ENCODE measurements at regions not wholly inside any gene's neighbourhood (a gene's known extent, or its start where the extent isn't known, plus 50 kb on each side); places are given as distances from the start of the nearest gene placed in this dataset.

- Histone ChIP-seq H3K9me1 (replicated peaks; ENCODE audit: control insufficient read depth, extremely low read depth, insufficient read depth, low read length) (no peaks in the 10 kb centered on the region), H2AFZ (ENCODE audit: low read depth, low read length) (no peak overlapping the region), H3K27me3 (ENCODE audit: control insufficient read depth in 2 of 2, insufficient read depth in 2 of 2, low read length in 2 of 2) (no peaks in the 10 kb centered on the region), H3K9ac (replicated peaks; ENCODE audit: extremely low read depth, insufficient read depth, low read length) (no peak overlapping the region), H3K79me2 (ENCODE audit: control insufficient read depth, insufficient read depth, low read length) (no peaks in the 10 kb centered on the region), H3K4me1 (ENCODE audit: control insufficient read depth, extremely low read depth, insufficient read depth, low read length) (no peaks in the 10 kb centered on the region), H3K4me3 (replicated peaks in 1 of 3; ENCODE audit: insufficient read depth in 1 of 3, low read depth in 1 of 3, low read length in 3 of 3) (no peak overlapping the region), H3K36me3 (ENCODE audit: control insufficient read depth in 2 of 2, extremely low read depth in 1 of 2, insufficient read depth in 2 of 2, low read length in 2 of 2) (no peaks in the 10 kb centered on the region), H4K20me1 (replicated peaks; ENCODE audit: control insufficient read depth, extremely low read depth, insufficient read depth, low read length) (no peaks in the 10 kb centered on the region), H3K27ac (ENCODE audit: insufficient read depth, low read depth, low read length) (no peak overlapping the region), H3K9me3 (replicated peaks; ENCODE audit: control insufficient read depth, insufficient read depth, low read length) (no peaks in the 10 kb centered on the region), H3K4me2 (ENCODE audit: insufficient read depth, low read length) (no peak overlapping the region)
- TF ChIP-seq EZH2 (IDR thresholded peaks at IDR 0.05; ENCODE audit: borderline replicate concordance, low read depth, low read length, severe bottlenecking) (no peak), JUN (IDR thresholded peaks at IDR 0.05; ENCODE audit: borderline replicate concordance, insufficient read depth, insufficient read length, low read depth) (no peak), GATA2 (IDR thresholded peaks at IDR 0.05; ENCODE audit: insufficient read depth, insufficient read length, low read depth, low read length) (no peak), POLR2AphosphoS5 (IDR thresholded peaks at IDR 0.05; ENCODE audit: insufficient read depth, low read depth, low read length) (no peak), CTCF (IDR thresholded peaks at IDR 0.05; ENCODE audit: extremely low read depth in 1 of 2, insufficient read depth in 1 of 2, low read depth in 1 of 2, low read length in 2 of 2) (no peak), MYC (IDR thresholded peaks at IDR 0.05; ENCODE audit: low read depth, low read length) (no peak), FOS (IDR thresholded peaks at IDR 0.05; ENCODE audit: borderline replicate concordance, insufficient read depth, low read length) (no peak), POLR2A (IDR thresholded peaks at IDR 0.05; ENCODE audit: low read depth, low read length) (no peak), MAX (IDR thresholded peaks at IDR 0.05; ENCODE audit: insufficient read depth, insufficient read length) (no peak)
- ChIA-PET CTCF (no interaction called here), POLR2A (no interaction called here)
- FAIRE-seq (no peak), DNase-seq (ENCODE audit: low read depth, low spot score) (no peak)
- dilution Hi-C loops (cut with MboI; ENCODE audit: extremely low pct_ligation_motif_present, low sequenced_read_pairs), result no loop called here
- no TSS peak for BruUV-seq (replicated peaks)
- intact Hi-C loops (cut with micrococcal nuclease), result no loop called here
Observed at GRCh38 chr9:73685786-73686185, 534.1 kb downstream of the ANXA1 start.

Data from endothelial cell of umbilical vein (primary cell).